ENCODE measurements at regions not wholly inside any gene's neighbourhood (a gene's known extent, or its start where the extent isn't known, plus 50 kb on each side); places are given as distances from the start of the nearest gene placed in this dataset.
A peak's percentile ranks its signal among the peaks of the same experiment; 100 is the strongest.
"Not testable (repeated sequence)": the region's sequence is repeated elsewhere in the genome, so short reads cannot be mapped to it uniquely, and the experiment has no call there.

- no peak for DNase-seq
Observed at GRCh38 chr9:90114641-90115425, 510.0 kb downstream of the GADD45G start.

- no peak for DNase-seq
Observed at GRCh38 chr9:90121762-90122161, 517.0 kb downstream of the GADD45G start.

GRCh38 chr9:90124961-90125360 lies 517.7 kb downstream of the DIRAS2 start:
- DNase-seq = no peak

GRCh38 chr9:90127923-90128322 lies 514.7 kb downstream of the DIRAS2 start:
- no peak for DNase-seq

- peak; percentile 25 for DNase-seq
Observed at GRCh38 chr9:90128587-90129190, 513.9 kb downstream of the DIRAS2 start.

GRCh38 chr9:90129446-90129845 lies 513.2 kb downstream of the DIRAS2 start:
- no peak for DNase-seq

GRCh38 chr9:90131568-90131967 lies 511.1 kb downstream of the DIRAS2 start:
- DNase-seq = no peak

- no peak for DNase-seq
Observed at GRCh38 chr9:90132866-90133265, 509.8 kb downstream of the DIRAS2 start.

GRCh38 chr9:90137801-90138200 lies 504.8 kb downstream of the DIRAS2 start:
- DNase-seq = no peak

- no peak for DNase-seq
Observed at GRCh38 chr9:90140131-90140818, 502.3 kb downstream of the DIRAS2 start.

GRCh38 chr9:90141723-90142122 lies 500.9 kb downstream of the DIRAS2 start:
- DNase-seq = peak; percentile 55

- peak; percentile 65 for DNase-seq
Observed at GRCh38 chr9:90142580-90142979, 500.0 kb downstream of the DIRAS2 start.

GRCh38 chr9:90147426-90147825 lies 495.2 kb downstream of the DIRAS2 start:
- no peak for DNase-seq

- no peak for DNase-seq
Observed at GRCh38 chr9:90156318-90156717, 486.3 kb downstream of the DIRAS2 start.

GRCh38 chr9:90162326-90162725 lies 480.3 kb downstream of the DIRAS2 start:
- DNase-seq = no peak

- DNase-seq = no peak
Observed at GRCh38 chr9:90162819-90163218, 479.8 kb downstream of the DIRAS2 start.

- DNase-seq = no peak
Observed at GRCh38 chr9:90165281-90165680, 477.3 kb downstream of the DIRAS2 start.

GRCh38 chr9:90166374-90166773 lies 476.2 kb downstream of the DIRAS2 start:
- DNase-seq = not testable (repeated sequence)

- no peak for DNase-seq
Observed at GRCh38 chr9:90167914-90168313, 474.7 kb downstream of the DIRAS2 start.

GRCh38 chr9:90169490-90169889 lies 473.1 kb downstream of the DIRAS2 start:
- DNase-seq = no peak

- DNase-seq = peak; percentile 10
Observed at GRCh38 chr9:90173935-90174334, 468.7 kb downstream of the DIRAS2 start.

GRCh38 chr9:90174346-90174745 lies 468.3 kb downstream of the DIRAS2 start:
- not testable (repeated sequence) for DNase-seq

GRCh38 chr9:90175257-90175656 lies 467.4 kb downstream of the DIRAS2 start:
- DNase-seq = no peak

GRCh38 chr9:90175865-90176264 lies 466.8 kb downstream of the DIRAS2 start:
- no peak for DNase-seq
